ENCODE measurements at regions not wholly inside any gene's neighbourhood (a gene's known extent, or its start where the extent isn't known, plus 50 kb on each side); places are given as distances from the start of the nearest gene placed in this dataset.

DNA sequence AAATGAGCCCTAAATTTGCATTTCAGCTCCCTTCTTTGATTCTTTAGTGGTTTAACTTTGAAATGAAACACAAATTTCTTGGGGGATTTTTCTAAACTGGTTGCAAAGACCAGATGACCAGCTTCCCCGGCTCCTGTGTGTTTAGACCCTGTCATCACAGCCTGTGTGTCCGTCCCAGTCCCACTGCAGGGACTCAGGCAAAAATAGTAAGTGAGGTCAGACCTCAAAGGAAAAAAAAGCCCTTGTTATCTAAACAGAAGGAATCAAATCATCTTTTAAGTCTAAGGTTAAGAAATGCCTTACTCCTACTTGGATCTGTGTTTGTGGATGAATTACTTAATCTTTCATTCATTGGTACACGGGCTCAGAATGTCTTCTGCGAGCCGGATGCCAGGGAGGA, 423.7 kb downstream of the LPIN1 start:
- TF ChIP-seq, protein P1, sequence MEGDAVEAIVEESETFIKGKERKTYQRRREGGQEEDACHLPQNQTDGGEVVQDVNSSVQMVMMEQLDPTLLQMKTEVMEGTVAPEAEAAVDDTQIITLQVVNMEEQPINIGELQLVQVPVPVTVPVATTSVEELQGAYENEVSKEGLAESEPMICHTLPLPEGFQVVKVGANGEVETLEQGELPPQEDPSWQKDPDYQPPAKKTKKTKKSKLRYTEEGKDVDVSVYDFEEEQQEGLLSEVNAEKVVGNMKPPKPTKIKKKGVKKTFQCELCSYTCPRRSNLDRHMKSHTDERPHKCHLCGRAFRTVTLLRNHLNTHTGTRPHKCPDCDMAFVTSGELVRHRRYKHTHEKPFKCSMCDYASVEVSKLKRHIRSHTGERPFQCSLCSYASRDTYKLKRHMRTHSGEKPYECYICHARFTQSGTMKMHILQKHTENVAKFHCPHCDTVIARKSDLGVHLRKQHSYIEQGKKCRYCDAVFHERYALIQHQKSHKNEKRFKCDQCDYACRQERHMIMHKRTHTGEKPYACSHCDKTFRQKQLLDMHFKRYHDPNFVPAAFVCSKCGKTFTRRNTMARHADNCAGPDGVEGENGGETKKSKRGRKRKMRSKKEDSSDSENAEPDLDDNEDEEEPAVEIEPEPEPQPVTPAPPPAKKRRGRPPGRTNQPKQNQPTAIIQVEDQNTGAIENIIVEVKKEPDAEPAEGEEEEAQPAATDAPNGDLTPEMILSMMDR (IDR thresholded peaks at IDR 0.05; ENCODE audit: low read depth, low read length): no peak
- TF ChIP-seq POLR2A (IDR thresholded peaks at IDR 0.05; ENCODE audit: extremely low read depth, insufficient read length): no peak
